Kasumi-1 (cell line): ENCODE measurements at regions not wholly inside any gene's neighbourhood (a gene's known extent, or its start where the extent isn't known, plus 50 kb on each side); places are given as distances from the start of the nearest gene placed in this dataset.

Source experiments
- DNase-seq, 2 experiments: peaks; one replicate each; lab custom pipeline; 2025; lab: John Stamatoyannopoulos, UW

DNA sequence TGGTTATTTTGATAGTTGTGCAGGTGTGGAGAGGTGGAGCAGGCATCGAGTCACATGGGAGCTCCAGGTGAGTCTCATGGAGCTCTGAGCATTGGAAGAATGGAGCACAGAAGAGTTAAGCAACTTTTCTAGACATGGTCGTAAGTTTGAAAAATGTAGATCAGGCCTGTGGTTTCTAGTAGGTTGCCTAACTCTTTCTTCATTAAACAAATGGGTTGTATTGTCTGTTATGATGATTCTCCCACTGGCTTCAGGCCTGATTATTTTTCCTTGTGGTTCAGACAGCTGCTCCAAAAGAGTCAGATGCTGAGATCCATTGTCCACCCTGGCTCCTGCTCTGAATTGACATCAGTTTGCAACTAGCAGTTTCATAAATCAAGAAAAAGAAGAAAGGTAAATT lies 80.3 kb upstream of the RPS23 start:
- no peak for DNase-seq

DNA sequence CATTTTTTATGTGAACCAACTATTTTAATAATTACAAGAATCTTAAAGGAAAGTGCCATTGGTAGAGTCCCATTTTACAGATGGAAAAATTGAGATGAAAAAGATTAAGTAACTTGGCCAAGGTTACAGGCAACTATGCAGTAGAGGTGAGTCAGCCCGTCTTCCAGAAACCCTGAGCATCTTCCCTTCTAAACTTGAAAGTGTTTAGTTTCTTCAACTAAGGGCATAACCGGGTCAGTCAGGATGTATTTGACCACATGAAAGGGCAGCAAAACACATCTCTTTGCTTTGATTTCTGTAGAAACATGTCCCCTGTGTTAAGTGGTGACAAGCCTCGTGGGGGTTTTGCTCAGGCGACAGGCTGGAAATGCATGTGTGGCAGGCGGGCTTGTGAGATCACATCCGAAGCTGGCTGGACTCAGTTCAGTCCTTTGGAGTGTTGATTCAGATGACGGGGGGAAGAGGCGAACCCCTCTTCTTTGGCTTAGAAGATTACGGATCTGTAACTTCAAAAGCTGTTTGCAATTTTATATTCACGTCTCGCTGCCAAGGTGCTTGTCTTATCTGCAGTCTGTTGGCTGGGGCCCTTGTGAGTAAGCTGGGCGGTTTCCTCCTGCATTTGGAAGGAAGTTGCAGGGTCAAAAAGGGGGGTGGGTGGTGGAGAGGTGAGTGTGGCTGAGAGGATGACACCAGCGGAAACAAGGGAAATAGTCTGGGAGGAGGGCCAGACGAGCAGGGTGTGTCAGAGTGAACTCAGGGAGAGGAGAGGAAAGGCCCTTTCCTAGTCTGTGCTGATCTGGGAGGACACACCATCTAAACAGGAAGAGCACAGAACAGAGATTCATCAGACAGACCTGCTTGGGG lies 78.9 kb upstream of the RPS23 start:
- DNase-seq, result peak; percentile 50 to 68

DNA sequence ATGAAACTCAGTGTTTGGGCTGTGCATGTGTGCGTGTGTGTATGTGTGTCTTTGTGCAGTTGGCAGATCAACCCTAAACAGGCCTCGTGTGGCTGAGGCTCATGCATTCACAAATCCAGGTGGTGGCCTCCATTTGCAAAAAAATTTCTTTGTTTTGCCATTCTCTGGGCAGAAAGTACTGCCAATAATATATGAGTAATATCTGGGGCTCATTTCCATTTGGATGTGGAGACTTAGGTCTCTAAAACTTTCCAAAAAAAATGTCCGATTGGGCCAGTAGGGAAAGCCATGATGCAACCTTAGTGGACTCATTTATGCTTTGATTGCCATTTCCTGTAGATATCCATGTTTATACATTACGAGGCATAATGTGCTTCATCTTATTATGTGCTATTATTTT lies 77.9 kb upstream of the RPS23 start:
- no peak for DNase-seq

DNA sequence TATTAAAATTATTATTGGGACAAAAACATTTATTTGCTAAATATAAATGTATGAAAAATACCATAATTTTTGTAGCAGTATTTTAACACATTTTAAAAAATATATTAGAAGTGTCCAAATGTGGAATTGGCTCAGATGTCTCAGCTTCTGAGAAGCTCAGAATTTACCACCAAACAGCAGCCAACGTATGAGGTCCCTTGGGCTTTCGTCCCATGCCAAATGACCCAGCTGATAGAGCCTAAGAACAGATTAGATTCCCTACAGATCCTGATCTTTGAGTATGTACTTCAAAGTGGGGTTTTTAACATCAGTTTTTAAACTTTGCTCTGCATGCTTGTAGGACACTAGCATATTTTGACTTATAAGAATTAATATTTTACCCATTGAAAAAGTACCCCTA lies 77.3 kb upstream of the RPS23 start:
- no peak for DNase-seq

DNA sequence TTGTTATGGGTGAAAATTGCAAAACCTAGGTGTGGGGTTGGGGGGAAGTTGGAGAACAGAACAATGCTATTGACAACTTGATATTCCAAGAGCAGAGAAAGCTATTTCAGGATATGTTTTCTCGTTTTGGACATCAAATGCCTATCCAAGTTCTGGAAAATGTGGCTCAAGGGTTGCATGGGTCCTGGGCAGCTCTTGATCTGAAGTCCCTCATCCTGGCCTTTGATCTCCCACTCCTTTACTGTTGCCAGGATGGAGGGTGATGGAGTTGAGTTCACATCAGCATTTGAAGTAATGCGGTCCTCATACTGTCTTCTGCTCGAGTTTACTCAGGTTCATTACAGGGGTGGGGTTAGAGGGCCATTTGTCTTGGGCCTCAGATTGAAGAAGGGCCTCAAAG lies 76.9 kb upstream of the RPS23 start:
- no peak for DNase-seq

DNA sequence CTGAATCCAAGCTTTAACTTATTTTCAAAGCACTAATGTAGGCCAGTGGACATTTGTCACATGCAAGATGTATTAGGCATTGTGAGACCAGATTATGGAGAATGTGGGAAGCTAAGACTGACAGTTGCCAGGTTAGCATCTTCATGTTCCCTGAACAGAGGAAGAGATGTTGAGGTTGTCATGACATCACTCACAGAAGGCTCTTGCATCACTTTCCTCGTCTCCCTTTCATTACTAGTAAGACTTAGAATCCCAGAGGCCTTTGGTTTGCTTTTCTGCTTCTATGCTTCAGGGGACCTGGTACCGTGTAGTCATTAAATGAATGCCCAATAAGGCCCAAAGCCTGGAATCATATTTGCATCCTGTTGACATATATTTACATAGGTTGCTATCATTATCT lies 76.4 kb upstream of the RPS23 start:
- no peak for DNase-seq

DNA sequence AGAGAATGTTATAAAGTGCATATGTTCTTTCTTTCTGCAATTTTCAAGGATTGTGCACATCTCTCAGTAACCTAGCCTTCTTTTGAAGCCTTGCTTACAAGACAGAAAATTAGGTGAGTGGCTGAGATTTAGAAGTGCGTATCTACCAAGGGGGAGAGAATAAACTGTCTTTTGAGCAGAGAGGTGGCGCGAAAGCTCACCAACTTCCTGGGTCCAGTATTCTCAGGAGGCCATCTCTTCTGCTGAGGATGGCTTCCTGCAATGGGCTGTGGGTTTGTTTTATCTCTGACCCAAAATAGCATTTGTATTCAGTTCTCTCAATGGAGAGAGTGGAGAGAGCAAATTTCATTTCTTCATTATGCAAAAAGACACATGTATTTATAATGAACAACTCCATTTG lies 75.4 kb upstream of the RPS23 start:
- no peak for DNase-seq

DNA sequence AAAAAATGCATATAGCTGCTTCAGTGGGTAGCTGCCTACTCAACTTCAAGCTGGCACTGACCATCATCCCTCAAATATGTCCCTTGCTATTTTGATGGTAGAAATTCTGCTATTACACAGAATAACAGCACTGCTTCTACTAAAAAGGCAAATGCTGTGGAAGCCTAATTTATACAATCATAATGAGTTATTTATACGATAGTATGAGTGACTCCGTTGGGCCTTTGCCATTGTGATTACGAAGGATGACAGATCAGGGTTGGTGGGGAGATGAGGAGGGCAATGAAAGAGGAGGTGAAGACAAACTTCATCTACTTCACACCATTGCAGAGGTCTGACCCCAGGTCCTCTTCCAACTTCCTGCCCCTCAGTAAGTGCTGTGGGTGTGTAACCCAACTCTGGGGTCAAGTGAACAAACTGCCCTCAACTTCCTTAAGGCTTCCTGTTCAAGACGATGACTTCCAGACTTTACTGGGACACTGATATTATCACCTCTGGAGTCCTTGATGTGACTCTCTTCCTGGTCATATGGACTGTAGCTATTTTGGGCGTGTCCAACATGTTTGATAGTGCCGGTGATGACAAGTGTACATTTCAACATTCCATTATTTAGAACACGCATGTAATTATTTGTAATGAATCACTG lies 74.1 kb upstream of the RPS23 start:
- no peak for DNase-seq

DNA sequence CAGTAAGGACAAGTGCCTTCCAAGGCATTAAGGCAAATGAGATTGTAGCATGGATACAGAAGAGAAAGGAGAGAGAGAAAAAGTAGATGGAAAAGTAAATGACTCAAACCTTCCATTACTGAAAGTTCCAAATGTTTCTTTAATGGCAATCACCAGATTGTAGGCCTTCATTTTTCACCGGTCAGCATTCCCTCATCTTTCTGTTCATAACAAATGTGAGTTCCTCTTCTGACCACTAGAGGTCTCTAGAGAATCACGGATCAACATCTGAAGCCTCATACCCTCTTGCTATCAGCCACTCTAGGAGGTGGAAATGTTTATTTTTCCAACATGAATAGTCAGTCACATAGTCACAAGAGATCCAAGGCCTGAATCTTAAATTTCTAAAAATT lies 73.6 kb upstream of the RPS23 start:
- peak; percentile 69 to 77 for DNase-seq

DNA sequence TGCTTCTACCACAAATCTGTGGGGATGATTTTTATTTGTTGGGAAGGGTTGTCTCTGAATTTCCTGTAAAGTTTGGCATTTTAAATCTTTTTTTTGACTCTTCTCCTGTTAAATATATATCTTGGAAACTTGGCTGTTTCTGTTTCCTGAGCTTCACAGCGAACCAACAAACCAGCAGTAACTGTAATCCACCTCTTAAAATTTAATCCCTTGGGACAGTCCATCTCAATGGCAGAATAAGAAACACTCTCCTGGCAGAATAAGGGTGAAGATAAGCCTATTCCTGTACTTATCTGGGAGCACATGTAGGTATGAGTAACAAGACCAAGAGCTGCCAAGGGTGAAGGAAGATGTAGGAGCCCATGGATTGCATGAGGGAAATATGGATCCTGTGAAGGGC lies 73.1 kb upstream of the RPS23 start:
- no peak for DNase-seq

DNA sequence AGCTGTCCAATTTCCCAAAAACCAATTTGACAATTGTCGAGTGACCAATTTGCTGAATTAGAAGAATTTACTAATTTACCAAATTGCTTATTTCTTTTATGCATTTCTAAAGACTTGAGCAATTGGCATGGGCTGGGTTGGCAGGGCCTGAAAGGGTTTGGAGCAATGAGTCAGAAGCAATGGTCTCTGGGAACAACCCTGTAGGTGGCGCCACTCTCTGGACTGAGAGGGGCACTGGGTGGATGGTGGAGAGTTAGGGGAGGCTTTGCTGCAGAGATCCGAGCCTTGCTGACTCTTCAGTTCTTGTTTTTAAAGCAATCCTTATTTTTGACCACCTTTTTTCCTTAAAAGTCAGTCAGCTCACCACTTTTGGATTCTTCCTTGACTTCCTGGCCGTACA lies 71.5 kb upstream of the RPS23 start:
- peak; percentile 29 to 52 for DNase-seq

DNA sequence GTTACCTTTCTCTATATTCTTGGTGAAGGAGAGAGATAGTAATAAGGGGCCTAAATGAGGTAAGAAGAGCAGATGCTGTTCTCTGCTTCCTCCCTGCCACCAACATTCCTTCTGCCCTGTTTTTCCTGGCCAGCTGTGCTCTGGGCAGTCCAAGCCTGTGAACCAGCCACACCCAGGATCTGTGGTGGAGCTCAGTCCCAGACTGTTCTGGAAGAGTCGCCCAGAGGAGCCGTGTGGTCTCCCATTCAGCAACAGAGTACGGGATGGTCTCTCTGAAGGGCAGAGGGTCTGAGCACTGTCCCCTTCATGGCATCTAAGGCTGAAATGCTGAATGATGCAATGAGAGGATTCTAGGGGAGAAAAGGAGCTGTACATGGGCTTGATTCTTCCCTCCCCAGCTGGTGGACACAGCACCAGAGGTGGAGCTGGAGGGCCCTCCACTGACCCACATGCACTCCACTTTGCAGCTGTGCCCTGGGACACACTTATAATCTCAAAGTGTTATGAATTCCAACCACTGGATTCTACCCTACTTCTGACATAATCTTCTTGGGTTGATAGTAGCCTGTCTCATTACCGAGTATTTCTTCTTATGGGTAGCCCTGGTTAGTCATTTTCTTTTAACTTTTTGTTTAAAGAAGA lies 70.8 kb upstream of the RPS23 start:
- no peak for DNase-seq

DNA sequence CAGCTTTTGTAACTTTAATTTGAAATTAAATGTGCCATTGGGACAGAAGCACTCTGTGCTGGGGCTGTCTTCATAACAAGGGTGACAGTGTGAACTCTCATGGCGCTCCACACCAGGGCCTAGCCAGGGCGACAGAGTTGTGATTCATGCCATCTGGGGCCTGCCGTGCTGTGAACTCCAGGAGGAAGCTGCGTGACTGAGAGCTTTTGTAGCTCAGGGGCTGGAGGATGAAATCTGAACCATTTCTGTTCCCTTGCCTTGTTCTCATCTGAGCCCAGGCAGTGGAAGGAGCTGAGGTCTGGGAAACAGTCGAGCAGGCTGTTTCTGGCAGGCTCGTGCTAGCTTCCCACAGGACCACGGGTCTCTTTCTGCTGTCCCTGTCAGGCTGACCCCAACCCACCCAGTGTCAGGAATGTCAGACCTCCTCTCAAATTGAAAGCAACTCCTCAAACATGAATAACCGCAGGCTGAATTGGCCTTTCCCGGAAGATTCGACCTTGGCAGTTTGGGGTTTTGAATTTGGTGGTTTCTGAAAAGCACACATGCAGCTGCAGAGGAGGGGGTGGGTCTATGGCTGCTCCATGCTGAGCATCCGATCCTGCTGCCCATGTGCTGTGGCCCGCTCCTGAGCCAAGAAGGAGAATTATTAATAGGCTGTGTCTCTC lies 69.2 kb upstream of the RPS23 start:
- no peak for DNase-seq

DNA sequence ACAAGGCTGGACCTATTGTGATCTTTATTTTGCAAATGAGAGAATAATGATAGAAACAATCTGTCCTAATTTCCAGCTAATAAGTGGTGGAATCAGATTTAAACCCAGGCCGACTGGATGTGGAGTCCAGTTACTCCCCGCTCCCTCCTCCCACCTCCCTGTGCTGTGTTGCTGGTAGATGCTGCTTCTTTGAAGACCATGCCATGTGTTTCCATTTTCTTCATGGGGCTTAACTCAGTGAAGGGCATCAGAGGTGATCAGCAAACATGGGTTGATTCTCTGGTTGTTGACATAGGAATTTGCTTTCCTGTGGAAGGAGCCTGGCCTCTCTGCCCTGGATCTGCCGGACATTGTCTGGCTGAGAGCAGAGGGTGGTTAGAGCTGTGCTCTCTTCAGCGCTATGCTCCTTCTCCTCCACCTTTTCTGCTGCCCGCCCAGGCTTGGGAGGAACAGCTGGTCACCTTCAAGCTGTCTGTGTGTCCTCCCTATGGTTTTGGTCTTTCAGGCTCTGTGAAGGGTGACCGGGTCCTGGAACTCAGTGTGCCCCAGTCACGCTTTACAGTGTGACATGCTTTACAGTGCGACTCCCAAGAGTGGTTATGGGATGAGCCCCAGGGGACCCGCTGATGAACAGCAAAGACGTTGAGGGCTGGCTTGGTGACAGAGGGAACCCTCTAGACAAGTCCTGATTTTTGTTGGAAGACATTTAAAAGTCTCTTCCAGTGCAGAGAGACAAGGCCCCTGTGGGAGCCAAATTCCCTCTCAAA lies 68.4 kb upstream of the RPS23 start:
- DNase-seq, result no peak

DNA sequence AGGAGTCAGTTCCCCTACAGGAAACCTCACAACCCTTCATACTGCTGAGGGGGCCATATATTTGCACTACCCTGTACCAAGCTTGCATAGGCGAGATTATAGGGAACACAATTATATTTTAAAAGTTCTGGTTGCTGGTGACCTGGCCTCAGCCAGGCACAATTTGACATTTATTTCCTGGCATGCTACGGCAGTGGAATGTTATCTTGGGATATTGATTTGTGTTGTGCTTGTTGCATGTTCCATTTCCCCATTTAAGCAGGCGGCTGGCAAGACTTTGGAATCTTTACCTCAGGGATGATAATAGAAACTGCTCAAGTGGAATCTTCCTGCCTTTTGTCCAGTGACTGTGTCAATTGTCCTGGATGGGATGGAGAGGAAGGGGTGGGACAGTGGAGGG lies 67.0 kb upstream of the RPS23 start:
- DNase-seq, result no peak

DNA sequence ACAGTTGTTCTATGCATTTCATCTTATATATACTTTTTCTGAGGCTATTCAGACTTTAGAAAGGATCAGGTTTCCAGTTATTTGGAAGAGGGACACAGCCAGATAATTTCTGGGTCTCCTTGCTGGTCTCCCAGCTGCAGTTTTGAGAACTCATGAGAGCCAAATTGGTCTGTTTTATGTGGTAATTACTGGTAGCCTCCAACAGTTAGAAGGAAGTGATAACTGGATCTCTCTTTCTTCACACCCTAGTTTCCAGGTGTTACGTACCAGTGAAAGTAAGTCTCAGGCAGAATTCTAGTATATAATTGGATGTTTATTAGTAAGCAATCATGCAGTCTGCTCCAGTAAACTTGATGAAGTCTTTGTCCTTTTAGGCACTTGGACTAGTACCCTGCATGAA lies 63.2 kb upstream of the RPS23 start:
- DNase-seq, result no peak

DNA sequence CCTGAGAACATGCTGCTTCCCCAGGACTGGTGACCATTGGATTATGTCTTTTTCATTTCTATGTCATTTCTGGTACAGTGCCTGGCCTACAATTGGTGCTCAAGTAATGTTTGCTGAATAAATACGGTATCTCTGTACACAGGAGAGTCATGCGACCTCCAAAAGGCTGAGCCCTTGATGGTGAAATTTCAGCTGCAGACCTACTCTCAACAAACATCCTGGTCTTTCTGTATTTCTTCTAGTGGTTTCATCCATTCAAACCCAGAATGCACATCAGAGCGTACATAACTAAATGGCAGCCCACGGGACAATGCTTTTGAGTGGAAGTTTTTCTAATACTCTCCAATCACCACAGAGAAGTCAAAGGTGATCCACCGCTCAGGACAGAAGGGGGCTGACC lies 62.6 kb upstream of the RPS23 start:
- no peak for DNase-seq

DNA sequence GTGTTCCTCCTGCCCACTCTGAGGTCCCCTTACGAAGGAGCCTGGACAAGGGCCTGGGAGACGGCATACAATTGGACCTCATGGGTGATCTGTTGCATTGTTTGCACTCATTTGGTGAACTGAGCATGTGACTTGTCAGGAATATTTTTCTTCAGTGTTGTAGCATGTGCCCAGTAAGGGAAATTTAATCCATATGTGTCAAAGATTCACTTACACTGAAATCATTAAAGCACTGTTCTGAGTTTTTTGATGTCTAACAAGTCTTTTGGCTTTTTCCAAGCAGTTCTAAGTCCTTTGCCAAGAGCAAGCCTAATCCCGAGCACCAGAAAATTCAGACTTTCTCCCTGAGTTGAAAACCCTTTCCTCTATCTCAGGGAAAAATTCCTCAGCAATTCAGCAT lies 61.6 kb upstream of the RPS23 start:
- DNase-seq, result no peak

DNA sequence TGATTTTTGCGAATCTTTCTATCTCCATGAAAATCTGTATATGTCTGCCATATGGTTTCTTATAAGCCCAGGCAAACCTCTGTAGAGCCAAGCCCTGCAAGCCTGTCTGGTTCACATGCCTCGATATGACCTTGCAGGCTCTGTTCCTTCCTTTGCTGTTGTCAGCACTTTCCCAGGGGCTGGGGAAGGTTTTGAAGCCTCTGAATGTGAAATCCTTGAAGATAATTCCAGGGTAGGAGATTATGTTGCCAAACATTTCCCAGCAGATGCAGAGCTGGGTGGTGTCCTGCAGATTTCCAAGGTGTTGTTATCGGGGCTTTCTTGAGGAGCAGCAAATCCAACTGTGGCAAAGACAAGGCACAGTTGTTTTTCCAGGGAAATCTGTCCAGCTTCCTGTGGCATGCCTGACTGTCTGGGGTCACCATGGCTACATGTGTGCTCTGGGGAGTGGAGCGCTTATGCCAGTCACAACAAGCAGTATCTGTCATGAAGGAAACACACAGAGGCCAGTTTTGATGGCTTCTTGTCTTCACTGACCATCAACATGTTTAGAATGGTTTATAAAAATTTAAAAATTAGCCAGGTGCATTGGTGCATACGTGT lies 60.7 kb upstream of the RPS23 start:
- DNase-seq, result no peak

DNA sequence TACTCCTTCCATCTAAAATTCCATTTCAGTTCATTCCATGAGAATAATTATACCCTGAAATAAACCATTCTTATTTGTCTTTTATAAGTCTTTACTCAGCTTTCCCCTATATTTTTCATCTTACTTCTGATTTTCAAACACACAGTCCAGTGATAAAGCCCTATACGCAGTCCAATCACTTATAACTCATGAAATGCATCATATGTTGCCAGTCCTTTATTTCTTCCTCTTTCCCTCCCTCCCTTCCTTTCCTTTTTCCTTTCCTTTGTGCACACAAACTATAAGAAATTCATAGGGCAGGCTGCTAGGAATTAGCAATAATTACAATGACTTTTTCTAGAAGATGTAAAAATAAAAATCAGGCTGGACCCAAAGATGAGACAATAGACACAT lies 58.8 kb upstream of the RPS23 start:
- DNase-seq, result no peak

DNA sequence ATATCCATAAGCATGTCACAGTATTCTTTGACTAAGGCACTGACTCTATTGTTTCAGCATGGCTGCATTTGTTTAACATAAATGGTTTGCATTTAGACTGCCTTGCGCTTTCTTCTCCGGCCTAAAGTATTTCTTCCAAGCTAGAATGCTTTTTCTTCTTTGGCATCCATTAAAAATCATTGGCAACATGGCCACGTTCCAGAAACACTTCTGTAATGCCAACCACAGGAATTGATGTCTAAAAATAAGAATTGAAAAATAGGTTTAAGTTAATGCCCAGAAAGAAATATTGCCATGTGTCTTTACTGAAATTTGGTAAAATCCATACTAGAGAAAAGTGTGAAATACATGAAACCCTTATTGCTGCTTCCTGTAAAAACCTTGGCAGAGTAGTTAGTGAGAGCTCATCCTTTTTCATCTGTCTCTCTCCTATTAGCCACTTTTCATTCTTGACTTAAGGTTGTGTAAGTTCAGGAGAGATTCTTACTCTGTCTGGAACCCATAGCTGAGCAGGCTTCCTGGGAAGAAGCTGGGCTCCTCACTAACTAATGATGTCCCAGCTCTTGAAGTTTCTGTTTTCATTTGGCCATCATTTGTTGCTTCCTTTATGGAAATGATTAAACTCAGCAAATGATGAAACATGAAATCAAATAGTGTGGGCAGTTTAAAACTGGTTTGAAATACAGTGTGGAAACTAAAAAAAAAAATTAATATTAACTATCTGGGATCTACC lies 58.2 kb upstream of the RPS23 start:
- DNase-seq, result no peak
